ENCODE measurements at regions not wholly inside any gene's neighbourhood (a gene's known extent, or its start where the extent isn't known, plus 50 kb on each side); places are given as distances from the start of the nearest gene placed in this dataset.

GRCh38 chr19:31166206-31166605, 183.0 kb downstream of the TSHZ3 start:
- TF ChIP-seq, protein P1, sequence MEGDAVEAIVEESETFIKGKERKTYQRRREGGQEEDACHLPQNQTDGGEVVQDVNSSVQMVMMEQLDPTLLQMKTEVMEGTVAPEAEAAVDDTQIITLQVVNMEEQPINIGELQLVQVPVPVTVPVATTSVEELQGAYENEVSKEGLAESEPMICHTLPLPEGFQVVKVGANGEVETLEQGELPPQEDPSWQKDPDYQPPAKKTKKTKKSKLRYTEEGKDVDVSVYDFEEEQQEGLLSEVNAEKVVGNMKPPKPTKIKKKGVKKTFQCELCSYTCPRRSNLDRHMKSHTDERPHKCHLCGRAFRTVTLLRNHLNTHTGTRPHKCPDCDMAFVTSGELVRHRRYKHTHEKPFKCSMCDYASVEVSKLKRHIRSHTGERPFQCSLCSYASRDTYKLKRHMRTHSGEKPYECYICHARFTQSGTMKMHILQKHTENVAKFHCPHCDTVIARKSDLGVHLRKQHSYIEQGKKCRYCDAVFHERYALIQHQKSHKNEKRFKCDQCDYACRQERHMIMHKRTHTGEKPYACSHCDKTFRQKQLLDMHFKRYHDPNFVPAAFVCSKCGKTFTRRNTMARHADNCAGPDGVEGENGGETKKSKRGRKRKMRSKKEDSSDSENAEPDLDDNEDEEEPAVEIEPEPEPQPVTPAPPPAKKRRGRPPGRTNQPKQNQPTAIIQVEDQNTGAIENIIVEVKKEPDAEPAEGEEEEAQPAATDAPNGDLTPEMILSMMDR (conservative IDR thresholded peaks at IDR 0.05; ENCODE audit: low read length) = no peak
- no peak for TF ChIP-seq EZH2phosphoT487 (IDR thresholded peaks at IDR 0.05; ENCODE audit: borderline replicate concordance, low read depth, low read length)
